Bronchial epithelial cell (primary cell): ENCODE measurements at regions not wholly inside any gene's neighbourhood (a gene's known extent, or its start where the extent isn't known, plus 50 kb on each side); places are given as distances from the start of the nearest gene placed in this dataset.
A peak's percentile ranks its signal among the peaks of the same experiment; 100 is the strongest.

ENCODE experiments used
- DNase-seq: peaks from one replicate; pipeline ENCODE4 v3.0.0-alpha.2; 2010; ENCODE audit warnings: low read depth
- FAIRE-seq: peaks from 2 replicates; lab custom pipeline; 2011; peaks lifted over from hg19 to GRCh38; lab: Jason Lieb, UNC
- H3K27me3 ChIP-seq: 2 replicates; pipeline ENCODE4 v1.5.1; 2011; ENCODE audit warnings: low read length; ENCODE audit not compliant: control insufficient read depth, insufficient read depth
- H3K36me3 ChIP-seq: 2 replicates; pipeline ENCODE4 v1.5.1; 2011; ENCODE audit warnings: low read length; ENCODE audit not compliant: control insufficient read depth, insufficient read depth
- H3K4me3 ChIP-seq: 2 replicates; pipeline ENCODE4 v1.5.1; 2011; ENCODE audit warnings: mild to moderate bottlenecking, low read depth, low read length, control low read depth
- CTCF ChIP-seq: IDR thresholded peaks from 2 replicates; pipeline ENCODE4 v1.5.1; 2011; ENCODE audit warnings: mild to moderate bottlenecking, moderate library complexity, low read length, control low read depth, inconsistent platforms; ENCODE audit not compliant: insufficient read depth, severe bottlenecking

GRCh38 chr14:37695866-37696265, 100.4 kb downstream of the TTC6 start:
- DNase-seq = no peak
- no peaks in the 10 kb centered on the region for H3K27me3 ChIP-seq
- H3K36me3 ChIP-seq = no peaks in the 10 kb centered on the region
- no peak for FAIRE-seq
- TF ChIP-seq CTCF = no peak
- H3K4me3 ChIP-seq = no peak overlapping the region

GRCh38 chr14:37697489-37698121, 102.2 kb downstream of the TTC6 start:
- TF ChIP-seq CTCF = no peak
- DNase-seq (peak; percentile 85), FAIRE-seq (no peak)
- Histone ChIP-seq H3K36me3 (no peaks in the 10 kb centered on the region), H3K4me3 (no peak overlapping the region), H3K27me3 (no peaks in the 10 kb centered on the region)

- no peaks in the 10 kb centered on the region for H3K36me3 ChIP-seq
- no peak for TF ChIP-seq CTCF
- no peak overlapping the region for H3K4me3 ChIP-seq
- H3K27me3 ChIP-seq = no peaks in the 10 kb centered on the region
- FAIRE-seq (no peak), DNase-seq (no peak)
Observed at GRCh38 chr14:37698840-37699777, 103.7 kb downstream of the TTC6 start.

GRCh38 chr14:37707716-37708115, 112.3 kb downstream of the TTC6 start:
- FAIRE-seq (no peak), DNase-seq (peak; percentile 36)
- Histone ChIP-seq H3K27me3 (no peaks in the 10 kb centered on the region), H3K4me3 (no peak overlapping the region), H3K36me3 (no peaks in the 10 kb centered on the region)
- TF ChIP-seq CTCF = no peak

GRCh38 chr14:37708481-37708880, 113.1 kb downstream of the TTC6 start:
- Histone ChIP-seq H3K27me3 (no peaks in the 10 kb centered on the region), H3K4me3 (no peak overlapping the region), H3K36me3 (no peaks in the 10 kb centered on the region)
- DNase-seq (no peak), FAIRE-seq (no peak)
- no peak for TF ChIP-seq CTCF
